DOHH2 (cell line): ENCODE measurements at regions not wholly inside any gene's neighbourhood (a gene's known extent, or its start where the extent isn't known, plus 50 kb on each side); places are given as distances from the start of the nearest gene placed in this dataset.

ENCODE experiments used
- H3F3A ChIP-seq: fragments of 200-600 bp; sonication (generic), shearing (Covaris generic); 2 replicates; pipeline ENCODE4 v1.6.0; 2016; ENCODE audit warnings: antibody characterized with exemption, mild to moderate bottlenecking; ENCODE audit not compliant: control insufficient read depth, insufficient read depth
- H3K27ac ChIP-seq: fragments of 200-600 bp; sonication (generic); 2 replicates; pipeline ENCODE4 v1.5.1; 2014; ENCODE audit warnings: low read depth, mild to moderate bottlenecking, low read length, moderate library complexity
- H3K27me3 ChIP-seq: fragments of 200-600 bp; sonication (generic); 2 replicates; pipeline ENCODE4 v1.6.1; 2014; ENCODE audit warnings: mild to moderate bottlenecking, low read length, mixed read lengths; ENCODE audit not compliant: control insufficient read depth
- H3K36me3 ChIP-seq: fragments of 200-600 bp; sonication (generic); 2 replicates; pipeline ENCODE4 v1.6.1; 2014; ENCODE audit warnings: mild to moderate bottlenecking, low read length, moderate library complexity, mixed read lengths; ENCODE audit not compliant: control insufficient read depth
- H3K4me1 ChIP-seq: fragments of 200-600 bp; sonication (generic); 2 replicates; pipeline ENCODE4 v1.6.1; 2014; ENCODE audit warnings: mild to moderate bottlenecking, low read length, mixed read lengths; ENCODE audit not compliant: control insufficient read depth
- H3K4me2 ChIP-seq: fragments of 200-600 bp; sonication (generic); 2 replicates; pipeline ENCODE4 v1.6.0; 2014; ENCODE audit warnings: mild to moderate bottlenecking, low read length, moderate library complexity
- H3K4me3 ChIP-seq: fragments of 200-600 bp; sonication (generic); 2 replicates; pipeline ENCODE4 v1.5.1; 2014; ENCODE audit warnings: mild to moderate bottlenecking, low read length, mixed read lengths
- H3K79me2 ChIP-seq: fragments of 200-600 bp; sonication (generic); 2 replicates; pipeline ENCODE4 v1.6.1; 2014; ENCODE audit warnings: mild to moderate bottlenecking, low read length, mixed read lengths; ENCODE audit not compliant: control insufficient read depth
- H3K9me2 ChIP-seq: fragments of 200-600 bp; sonication (generic); replicated peaks from 2 replicates; pipeline ENCODE4 v1.6.1; 2014; ENCODE audit warnings: mild to moderate bottlenecking, low read length, mixed read lengths; ENCODE audit not compliant: control insufficient read depth
- H3K9me3 ChIP-seq: fragments of 200-600 bp; sonication (generic); 2 replicates; pipeline ENCODE4 v1.6.1; 2014; ENCODE audit warnings: antibody characterized with exemption, low read length, mixed read lengths; ENCODE audit not compliant: control insufficient read depth, insufficient read depth
- H4K20me1 ChIP-seq: fragments of 200-600 bp; sonication (generic); 2 replicates; pipeline ENCODE4 v1.6.0; 2014; ENCODE audit warnings: low read depth, mild to moderate bottlenecking, antibody characterized with exemption, low read length, moderate library complexity; ENCODE audit not compliant: control insufficient read depth, insufficient read depth
- CTCF ChIP-seq: fragments of 200-600 bp; sonication (generic); IDR thresholded peaks from one replicate; pipeline ENCODE4 v1.5.1; 2014; ENCODE audit warnings: antibody characterized with exemption, mild to moderate bottlenecking, low read depth, low read length; ENCODE audit not compliant: poor library complexity, severe bottlenecking
- EZH2phosphoT487 ChIP-seq: fragments of 200-600 bp; sonication (generic); IDR thresholded peaks from 2 replicates; pipeline ENCODE4 v1.6.1; 2017; ENCODE audit warnings: borderline replicate concordance, mild to moderate bottlenecking, antibody characterized with exemption, low read length, moderate library complexity, mixed read lengths

GRCh38 chr4:53785996-53786395, 194.7 kb upstream of the LNX1 start:
- Histone ChIP-seq H3K4me1 (no peaks in the 10 kb centered on the region), H4K20me1 (no peaks in the 10 kb centered on the region), H3K27ac (no peak overlapping the region), H3K9me2 (no peaks in the 10 kb centered on the region), H3K4me3 (no peak overlapping the region), H3K79me2 (no peaks in the 10 kb centered on the region), H3K9me3 (no peaks in the 10 kb centered on the region), H3K36me3 (no peaks in the 10 kb centered on the region), H3K4me2 (no peak overlapping the region), H3K27me3 (no peaks in the 10 kb centered on the region), H3F3A (no peaks in the 10 kb centered on the region)
- TF ChIP-seq CTCF, result no peak
- no peak for TF ChIP-seq EZH2phosphoT487

GRCh38 chr4:53784112-53784511, 192.8 kb upstream of the LNX1 start:
- Histone ChIP-seq H3K9me3 (no peaks in the 10 kb centered on the region), H3K4me2 (no peak overlapping the region), H3K4me3 (no peak overlapping the region), H3K27ac (no peak overlapping the region), H3K4me1 (no peaks in the 10 kb centered on the region), H3K9me2 (no peaks in the 10 kb centered on the region), H3K27me3 (no peaks in the 10 kb centered on the region), H3K36me3 (no peaks in the 10 kb centered on the region), H3F3A (no peaks in the 10 kb centered on the region), H4K20me1 (no peaks in the 10 kb centered on the region), H3K79me2 (no peaks in the 10 kb centered on the region)
- no peak for TF ChIP-seq EZH2phosphoT487
- no peak for TF ChIP-seq CTCF

GRCh38 chr4:53783208-53783859, 192.0 kb upstream of the LNX1 start:
- no peaks in the 10 kb centered on the region for H3K9me3 ChIP-seq
- no peaks in the 10 kb centered on the region for H3K27me3 ChIP-seq
- H3K4me2 ChIP-seq, result no peak overlapping the region

More at GRCh38 chr4:53783208-53783859, 192.0 kb upstream of the LNX1 start:
- H4K20me1 ChIP-seq, result no peaks in the 10 kb centered on the region
- H3K36me3 ChIP-seq, result no peaks in the 10 kb centered on the region
- H3K79me2 ChIP-seq, result no peaks in the 10 kb centered on the region
- no peaks in the 10 kb centered on the region for H3F3A ChIP-seq
- TF ChIP-seq CTCF (no peak), EZH2phosphoT487 (no peak)
- H3K4me3 ChIP-seq, result no peak overlapping the region
- no peaks in the 10 kb centered on the region for H3K4me1 ChIP-seq
- no peak overlapping the region for H3K27ac ChIP-seq
- H3K9me2 ChIP-seq, result no peaks in the 10 kb centered on the region
